Vagina (tissue), 2 donors: ENCODE measurements at regions not wholly inside any gene's neighbourhood (a gene's known extent, or its start where the extent isn't known, plus 50 kb on each side); places are given as distances from the start of the nearest gene placed in this dataset.

Source experiments
- DNase-seq, 2 donors: peaks; one replicate each; pipeline ENCODE4 v3.0.0-alpha.2; 2017; ENCODE audit errors: extremely low spot score in 2 of 2
- H3K27ac ChIP-seq: fragments of 200-600 bp; sonication (generic); one replicate; pipeline ENCODE4 v1.5.1; 2019
- H3K27me3 ChIP-seq: fragments of 200-600 bp; sonication (generic); one replicate; pipeline ENCODE4 v1.5.1; 2019
- H3K36me3 ChIP-seq, 2 donors: fragments of 200-600 bp; sonication (generic); one replicate each; pipeline ENCODE4 v1.5.1; 2017 to 2019
- H3K4me1 ChIP-seq: fragments of 200-600 bp; sonication (generic); one replicate; pipeline ENCODE4 v1.5.1; 2019
- H3K4me3 ChIP-seq, 2 donors: fragments of 200-600 bp; sonication (generic); 1 replicate in 1 of 2; 2 replicates in 1 of 2; pipeline ENCODE4 v1.5.1; 2016 to 2019
- H3K9me3 ChIP-seq: fragments of 200-600 bp; sonication (generic); one replicate; pipeline ENCODE4 v1.5.1; 2019
- CTCF ChIP-seq, 3 experiments: fragments of 450-650 bp in 2 of 3; fragments of 200-600 bp in 1 of 3; sonication (generic) in 1 of 3; IDR thresholded peaks; one replicate each; pipeline ENCODE4 v1.5.1; 2017 to 2019; ENCODE audit warnings: antibody characterized with exemption in 3 of 3, mild to moderate bottlenecking in 2 of 3, moderate library complexity in 2 of 3
- POLR2A ChIP-seq, 2 donors: fragments of 450-650 bp; IDR thresholded peaks; one replicate each; pipeline ENCODE4 v1.6.1; 2017; ENCODE audit warnings: antibody characterized with exemption in 2 of 2, mild to moderate bottlenecking in 2 of 2, moderate library complexity in 2 of 2
- POLR2AphosphoS5 ChIP-seq, 2 donors: sonication (generic); formaldehyde crosslinking; IDR thresholded peaks; one replicate each; pipeline ENCODE4 v1.9.0; 2017; ENCODE audit warnings: antibody characterized with exemption in 2 of 2, mild to moderate bottlenecking in 2 of 2, low read depth in 1 of 2; ENCODE audit not compliant: insufficient read depth in 1 of 2
- intact Hi-C: fragments of 100-400 bp; cut with DNase I; formaldehyde crosslinking; loops from one replicate; pipeline ENCODE4 v1.15.1; 2023

GRCh38 chr1:82099170-82099569, 298.4 kb downstream of the ADGRL2 start:
- no peaks in the 10 kb centered on the region for H3K9me3 ChIP-seq
- intact Hi-C loops, result no loop called here
- H3K36me3 ChIP-seq, result no peaks in the 10 kb centered on the region
- TF ChIP-seq CTCF (IDR thresholded peaks at IDR 0.05), result no peak
- no peak for TF ChIP-seq POLR2A (IDR thresholded peaks at IDR 0.05)
- TF ChIP-seq POLR2AphosphoS5 (IDR thresholded peaks at IDR 0.05; ENCODE audit: insufficient read depth in 1 of 2, low read depth in 1 of 2), result no peak
- no peak for DNase-seq
- no peak overlapping the region for H3K27ac ChIP-seq
- no peak overlapping the region for H3K4me3 ChIP-seq
- H3K27me3 ChIP-seq, result no peaks in the 10 kb centered on the region
- no peaks in the 10 kb centered on the region for H3K4me1 ChIP-seq

DNA sequence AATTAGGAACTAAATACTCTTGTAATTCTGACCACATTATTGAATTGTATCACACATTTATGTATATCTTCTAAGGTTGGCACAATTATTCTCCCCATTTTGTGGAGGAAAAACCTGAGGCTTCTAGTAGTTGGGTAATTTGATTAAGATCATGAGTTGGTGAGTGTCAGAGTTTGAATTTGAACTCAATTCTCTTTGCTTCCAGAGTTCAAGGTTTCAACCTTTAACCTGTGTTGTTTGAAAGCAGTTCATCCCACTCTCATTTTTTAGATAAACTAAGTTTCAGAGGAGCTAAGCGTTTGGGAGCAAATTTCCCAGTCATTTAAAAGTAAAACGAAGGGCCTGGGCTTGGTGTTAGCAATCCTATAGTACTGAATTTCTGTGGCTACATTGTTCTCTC, 293.4 kb downstream of the ADGRL2 start:
- no peak for DNase-seq
- H3K9me3 ChIP-seq, result no peaks in the 10 kb centered on the region
- no peak overlapping the region for H3K27ac ChIP-seq
- H3K4me3 ChIP-seq, result no peak overlapping the region
- TF ChIP-seq POLR2AphosphoS5 (IDR thresholded peaks at IDR 0.05; ENCODE audit: insufficient read depth in 1 of 2, low read depth in 1 of 2) (no peak), CTCF (IDR thresholded peaks at IDR 0.05) (no peak), POLR2A (IDR thresholded peaks at IDR 0.05) (no peak)
- H3K4me1 ChIP-seq, result no peaks in the 10 kb centered on the region
- intact Hi-C loops, result no loop called here
- H3K36me3 ChIP-seq, result no peaks in the 10 kb centered on the region
- no peaks in the 10 kb centered on the region for H3K27me3 ChIP-seq

- Histone ChIP-seq H3K4me1 (no peaks in the 10 kb centered on the region), H3K27ac (no peak overlapping the region), H3K9me3 (no peaks in the 10 kb centered on the region), H3K36me3 (no peaks in the 10 kb centered on the region), H3K4me3 (no peak overlapping the region), H3K27me3 (no peaks in the 10 kb centered on the region)
- TF ChIP-seq POLR2A (IDR thresholded peaks at IDR 0.05), result no peak
- TF ChIP-seq CTCF (IDR thresholded peaks at IDR 0.05), result no peak
- no peak for TF ChIP-seq POLR2AphosphoS5 (IDR thresholded peaks at IDR 0.05; ENCODE audit: insufficient read depth in 1 of 2, low read depth in 1 of 2)
- intact Hi-C loops, result no loop called here
- no peak for DNase-seq
Observed at GRCh38 chr1:82091729-82092128, 291.0 kb downstream of the ADGRL2 start.

GRCh38 chr1:82091265-82091664, 290.5 kb downstream of the ADGRL2 start:
- DNase-seq, result no peak
- Histone ChIP-seq H3K27me3 (no peaks in the 10 kb centered on the region), H3K36me3 (no peaks in the 10 kb centered on the region), H3K4me1 (no peaks in the 10 kb centered on the region), H3K27ac (no peak overlapping the region), H3K4me3 (no peak overlapping the region), H3K9me3 (no peaks in the 10 kb centered on the region)
- TF ChIP-seq POLR2A (IDR thresholded peaks at IDR 0.05) (no peak), CTCF (IDR thresholded peaks at IDR 0.05) (no peak), POLR2AphosphoS5 (IDR thresholded peaks at IDR 0.05; ENCODE audit: insufficient read depth in 1 of 2, low read depth in 1 of 2) (no peak)
- intact Hi-C loops, result no loop called here

DNA sequence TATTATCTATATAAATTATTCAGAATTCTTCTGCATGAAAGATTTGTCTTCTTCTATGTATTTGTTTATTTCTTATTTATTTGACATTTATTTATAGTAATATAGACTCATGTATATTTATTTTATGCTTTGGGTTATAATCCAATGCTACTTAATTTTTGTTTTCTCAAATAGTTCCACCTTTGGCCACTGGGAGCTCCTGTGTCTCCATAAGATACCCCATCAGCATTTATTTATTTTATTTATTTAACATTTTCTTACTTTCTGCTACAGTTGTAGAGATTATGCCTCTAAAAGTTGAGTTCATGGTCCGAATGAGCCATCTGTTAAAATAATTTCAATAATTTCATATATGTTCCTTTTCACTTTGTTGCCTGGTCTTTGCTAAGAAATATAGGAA, 289.4 kb downstream of the ADGRL2 start:
- Histone ChIP-seq H3K4me3 (no peak overlapping the region), H3K36me3 (no peaks in the 10 kb centered on the region), H3K9me3 (no peaks in the 10 kb centered on the region), H3K27ac (no peak overlapping the region), H3K4me1 (no peaks in the 10 kb centered on the region), H3K27me3 (no peaks in the 10 kb centered on the region)
- no peak for DNase-seq
- intact Hi-C loops, result no loop called here
- no peak for TF ChIP-seq POLR2AphosphoS5 (IDR thresholded peaks at IDR 0.05; ENCODE audit: insufficient read depth in 1 of 2, low read depth in 1 of 2)
- no peak for TF ChIP-seq CTCF (IDR thresholded peaks at IDR 0.05)
- TF ChIP-seq POLR2A (IDR thresholded peaks at IDR 0.05), result no peak
